MCF 10A (cell line): ENCODE measurements at regions not wholly inside any gene's neighbourhood (a gene's known extent, or its start where the extent isn't known, plus 50 kb on each side); places are given as distances from the start of the nearest gene placed in this dataset.

Experiments used
- BruUV-seq: library from RNA; stranded (reverse); fragments of 400-500 nt; replicated peaks from 2 replicates; lab custom pipeline; 2021; lab: Mats Ljungman, UMichigan
- CTCF ChIA-PET: fragments of 300-600 bp; sonication (Branson Sonifier 250); formaldehyde crosslinking; extraction: SDS; loops from one replicate; lab custom pipeline; 2021; ENCODE audit warnings: antibody characterized with exemption, inconsistent platforms; lab: Yijun Ruan, JAX
- POLR2A ChIA-PET: fragments of 300-600, 350-650 bp; sonication (Branson Sonifier 250); formaldehyde crosslinking; extraction: SDS; loops from one replicate; lab custom pipeline; 2020; ENCODE audit warnings: antibody characterized with exemption, inconsistent platforms; lab: Yijun Ruan, JAX
- DNase-seq: peaks from one replicate; pipeline ENCODE4 v3.0.0-alpha.2; 2018; ENCODE audit not compliant: unreplicated experiment
- H3K27ac Mint-ChIP-seq: one replicate; pipeline ENCODE4 v1.8.0; 2022; ENCODE audit warnings: mild to moderate bottlenecking, low read depth, mixed read lengths; ENCODE audit not compliant: unreplicated experiment
- H3K27me3 Mint-ChIP-seq: one replicate; pipeline ENCODE4 v1.8.0; 2022; ENCODE audit warnings: mixed read lengths; ENCODE audit not compliant: insufficient read depth, unreplicated experiment
- H3K36me3 Mint-ChIP-seq: one replicate; pipeline ENCODE4 v1.8.0; 2022; ENCODE audit warnings: mild to moderate bottlenecking, moderate library complexity, mixed read lengths; ENCODE audit not compliant: insufficient read depth, unreplicated experiment
- H3K4me1 Mint-ChIP-seq: one replicate; pipeline ENCODE4 v1.8.0; 2022; ENCODE audit warnings: mixed read lengths; ENCODE audit not compliant: insufficient read depth, unreplicated experiment
- H3K4me3 Mint-ChIP-seq: one replicate; pipeline ENCODE4 v1.8.0; 2022; ENCODE audit warnings: mild to moderate bottlenecking, moderate library complexity, mixed read lengths; ENCODE audit not compliant: unreplicated experiment
- H3K9me3 Mint-ChIP-seq: one replicate; pipeline ENCODE4 v1.8.0; 2022; ENCODE audit warnings: mixed read lengths; ENCODE audit not compliant: unreplicated experiment
- intact Hi-C: fragments of 100-400 bp; cut with micrococcal nuclease; formaldehyde crosslinking; loops from 2 replicates; pipeline ENCODE4 v1.14.1; 2022
- TF ChIP-seq, protein P1 (sequence below): fragments of 200-600 bp; IDR thresholded peaks from one replicate; pipeline ENCODE4 v1.8.0; 2022; ENCODE audit warnings: antibody characterized with exemption, mild to moderate bottlenecking; ENCODE audit not compliant: unreplicated experiment

DNA sequence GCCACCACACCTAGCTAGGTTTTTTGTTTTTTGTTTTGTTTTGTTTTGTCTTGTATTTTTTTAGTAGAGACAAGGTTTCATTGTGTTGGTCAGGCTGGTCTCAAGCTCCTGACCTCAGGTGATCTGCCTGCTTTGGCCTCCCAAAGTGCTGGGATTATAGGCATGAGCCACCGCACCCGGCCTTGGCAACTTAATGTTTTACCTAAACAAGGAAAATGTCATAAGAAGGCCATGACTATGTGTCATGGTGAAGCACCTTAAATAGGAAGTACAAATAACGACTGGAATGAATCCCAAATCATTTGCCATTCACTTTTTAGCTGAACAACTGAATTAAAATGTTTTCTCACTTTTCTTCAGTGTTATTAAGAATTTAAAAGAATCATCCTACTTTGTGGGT is 465.2 kb downstream of the KCTD12 start:
- ChIA-PET POLR2A (no interaction called here), CTCF (interaction anchor here (1.0 kb wide), 1 partner anchor 464 kb away, joined by 5 read pairs; no protein-coding TSS in a partner anchor)
- no TSS peak for BruUV-seq
- Mint-ChIP-seq H3K36me3 (peaks cover 9% of the 10 kb centered on the region), H3K27ac (no peak overlapping the region), H3K27me3 (no peaks in the 10 kb centered on the region), H3K4me1 (no peaks in the 10 kb centered on the region), H3K4me3 (no peak overlapping the region), H3K9me3 (no peaks in the 10 kb centered on the region)
- no peak for DNase-seq
- TF ChIP-seq, protein P1, sequence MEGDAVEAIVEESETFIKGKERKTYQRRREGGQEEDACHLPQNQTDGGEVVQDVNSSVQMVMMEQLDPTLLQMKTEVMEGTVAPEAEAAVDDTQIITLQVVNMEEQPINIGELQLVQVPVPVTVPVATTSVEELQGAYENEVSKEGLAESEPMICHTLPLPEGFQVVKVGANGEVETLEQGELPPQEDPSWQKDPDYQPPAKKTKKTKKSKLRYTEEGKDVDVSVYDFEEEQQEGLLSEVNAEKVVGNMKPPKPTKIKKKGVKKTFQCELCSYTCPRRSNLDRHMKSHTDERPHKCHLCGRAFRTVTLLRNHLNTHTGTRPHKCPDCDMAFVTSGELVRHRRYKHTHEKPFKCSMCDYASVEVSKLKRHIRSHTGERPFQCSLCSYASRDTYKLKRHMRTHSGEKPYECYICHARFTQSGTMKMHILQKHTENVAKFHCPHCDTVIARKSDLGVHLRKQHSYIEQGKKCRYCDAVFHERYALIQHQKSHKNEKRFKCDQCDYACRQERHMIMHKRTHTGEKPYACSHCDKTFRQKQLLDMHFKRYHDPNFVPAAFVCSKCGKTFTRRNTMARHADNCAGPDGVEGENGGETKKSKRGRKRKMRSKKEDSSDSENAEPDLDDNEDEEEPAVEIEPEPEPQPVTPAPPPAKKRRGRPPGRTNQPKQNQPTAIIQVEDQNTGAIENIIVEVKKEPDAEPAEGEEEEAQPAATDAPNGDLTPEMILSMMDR = no peak
- intact Hi-C loops = no loop called here

DNA sequence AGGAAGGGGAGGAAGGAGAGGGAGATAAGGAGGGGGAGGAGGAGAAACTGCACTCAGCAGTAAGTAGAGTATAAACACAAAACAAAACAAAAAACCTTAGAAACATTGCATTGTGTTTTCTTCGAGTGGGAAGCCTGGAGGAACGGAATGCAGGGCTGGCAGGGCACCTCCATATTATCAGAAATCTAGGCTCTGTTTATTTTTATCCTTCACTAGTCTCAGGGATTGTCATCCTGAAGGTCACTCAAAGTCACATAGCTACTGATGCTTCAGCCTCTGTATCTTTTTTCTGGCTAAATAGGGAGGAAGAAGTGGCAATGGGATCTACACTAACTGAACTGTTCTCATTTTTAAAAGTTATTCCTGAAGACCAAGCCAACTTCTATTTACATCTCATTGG is 467.8 kb downstream of the KCTD12 start:
- H3K27me3 Mint-ChIP-seq = no peaks in the 10 kb centered on the region
- H3K27ac Mint-ChIP-seq = no peak overlapping the region
- no peak overlapping the region for H3K4me3 Mint-ChIP-seq
- H3K36me3 Mint-ChIP-seq = peaks cover 10% of the 10 kb centered on the region
- CTCF ChIA-PET = interaction anchor here (0.6 to 1.1 kb wide), 3 partner anchors 11 to 192 kb away, joined by 3 read pairs; no protein-coding TSS in a partner anchor
- no peaks in the 10 kb centered on the region for H3K9me3 Mint-ChIP-seq
- POLR2A ChIA-PET = no interaction called here
- TF ChIP-seq, protein P1 = no peak
- no peaks in the 10 kb centered on the region for H3K4me1 Mint-ChIP-seq
- BruUV-seq = no TSS peak
- DNase-seq = no peak
- intact Hi-C loops = no loop called here

DNA sequence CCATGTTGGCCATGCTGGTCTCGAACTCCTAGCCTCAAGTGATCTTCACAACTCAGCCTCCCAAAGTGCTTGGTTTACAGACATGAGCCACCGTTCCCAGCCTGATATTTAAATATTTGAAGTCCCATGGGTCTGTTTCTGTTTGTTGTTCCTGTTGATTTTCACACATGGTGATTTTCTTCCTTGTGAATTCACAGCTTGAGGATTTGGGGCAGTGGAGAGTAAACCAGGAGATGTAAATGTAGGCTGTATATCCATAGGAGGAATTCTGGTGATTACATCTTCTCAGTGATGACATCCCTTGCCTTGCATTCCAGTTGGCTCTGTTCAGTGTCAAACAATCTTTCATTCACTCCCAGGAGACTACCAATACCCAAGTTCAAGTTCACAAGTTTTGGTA is 471.9 kb downstream of the KCTD12 start:
- H3K27me3 Mint-ChIP-seq = no peaks in the 10 kb centered on the region
- H3K4me3 Mint-ChIP-seq = no peak overlapping the region
- no TSS peak for BruUV-seq
- TF ChIP-seq, protein P1 = no peak
- peaks cover 6% of the 10 kb centered on the region for H3K4me1 Mint-ChIP-seq
- peaks cover 6% of the 10 kb centered on the region for H3K36me3 Mint-ChIP-seq
- no peak for DNase-seq
- ChIA-PET CTCF (interaction anchor here (0.6 to 0.7 kb wide), 2 partner anchors 32 to 120 kb away, joined by 4 read pairs; no protein-coding TSS in a partner anchor), POLR2A (no interaction called here)
- no peaks in the 10 kb centered on the region for H3K9me3 Mint-ChIP-seq
- intact Hi-C loops = no loop called here
- H3K27ac Mint-ChIP-seq = no peak overlapping the region

DNA sequence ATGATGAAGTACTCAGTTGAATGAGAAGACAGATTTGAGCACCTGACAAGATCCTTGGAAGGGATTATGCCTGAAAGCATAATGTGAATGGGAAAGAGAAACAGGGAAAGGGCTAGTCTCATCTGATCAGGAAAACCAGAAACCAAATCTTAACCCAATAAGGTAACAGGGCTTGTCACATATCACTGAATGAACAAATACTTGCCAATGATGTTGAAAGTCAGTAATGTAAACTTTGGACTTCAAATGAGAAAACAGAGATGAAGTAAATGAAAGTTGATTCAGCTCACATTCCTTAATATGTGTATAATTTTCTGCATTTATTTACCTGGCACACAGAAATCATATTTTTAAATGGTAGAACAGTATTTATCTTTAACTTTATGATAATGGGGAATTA is 480.0 kb downstream of the KCTD12 start:
- H3K27ac Mint-ChIP-seq = no peak overlapping the region
- H3K4me3 Mint-ChIP-seq = no peak overlapping the region
- intact Hi-C loops = no loop called here
- CTCF ChIA-PET = interaction anchor here (0.6 kb wide), 1 partner anchor 711 kb away, joined by 3 read pairs; no protein-coding TSS in a partner anchor
- TF ChIP-seq, protein P1 = no peak
- BruUV-seq = no TSS peak
- DNase-seq = no peak
- POLR2A ChIA-PET = no interaction called here
- H3K9me3 Mint-ChIP-seq = no peaks in the 10 kb centered on the region
- no peaks in the 10 kb centered on the region for H3K36me3 Mint-ChIP-seq
- peaks cover 5% of the 10 kb centered on the region for H3K4me1 Mint-ChIP-seq
- H3K27me3 Mint-ChIP-seq = no peaks in the 10 kb centered on the region
